ENCODE measurements at regions not wholly inside any gene's neighbourhood (a gene's known extent, or its start where the extent isn't known, plus 50 kb on each side); places are given as distances from the start of the nearest gene placed in this dataset.
A peak's percentile ranks its signal among the peaks of the same experiment; 100 is the strongest.

DNA sequence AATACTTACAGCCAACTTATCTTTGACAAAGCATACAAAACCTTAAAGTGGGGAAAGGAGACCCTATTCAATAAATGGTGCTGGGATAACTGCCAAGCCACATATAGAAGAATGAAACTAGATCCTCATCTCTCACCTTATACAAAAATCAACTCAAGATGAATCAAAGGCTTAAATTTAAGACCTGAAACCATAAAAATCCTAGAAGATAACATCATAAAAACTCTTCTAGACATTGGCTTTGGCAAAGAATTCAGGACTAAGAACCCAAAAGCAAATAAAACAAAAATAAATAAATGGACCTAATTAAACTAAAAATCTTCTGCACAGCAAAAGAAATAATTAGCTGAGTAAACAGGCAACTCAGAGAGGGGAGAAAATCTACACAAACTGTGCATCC, 335.6 kb upstream of the PBX1 start:
- no peak for DNase-seq (ENCODE audit: low read depth in 4 of 4, low spot score in 3 of 4)

DNA sequence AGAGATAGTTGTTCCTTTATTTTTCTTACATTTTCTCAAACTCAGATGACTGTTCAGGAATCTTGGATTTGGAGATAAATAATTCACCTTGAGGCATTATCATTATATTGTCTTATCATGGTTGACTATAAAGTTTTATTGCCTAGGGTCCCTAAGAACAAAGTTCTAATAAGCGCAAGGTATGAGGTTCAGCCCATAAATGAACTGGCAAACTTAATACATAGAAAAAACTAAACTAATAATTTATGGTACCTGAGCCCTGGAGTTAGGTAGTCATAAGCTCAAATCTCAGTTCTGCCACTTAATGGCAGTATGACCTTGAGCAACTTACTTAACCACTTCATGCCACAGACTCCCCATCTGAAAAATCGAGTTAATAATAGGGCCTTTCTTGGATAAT, 334.0 kb upstream of the PBX1 start:
- DNase-seq (ENCODE audit: low read depth in 4 of 4, low spot score in 3 of 4) = no peak

DNA sequence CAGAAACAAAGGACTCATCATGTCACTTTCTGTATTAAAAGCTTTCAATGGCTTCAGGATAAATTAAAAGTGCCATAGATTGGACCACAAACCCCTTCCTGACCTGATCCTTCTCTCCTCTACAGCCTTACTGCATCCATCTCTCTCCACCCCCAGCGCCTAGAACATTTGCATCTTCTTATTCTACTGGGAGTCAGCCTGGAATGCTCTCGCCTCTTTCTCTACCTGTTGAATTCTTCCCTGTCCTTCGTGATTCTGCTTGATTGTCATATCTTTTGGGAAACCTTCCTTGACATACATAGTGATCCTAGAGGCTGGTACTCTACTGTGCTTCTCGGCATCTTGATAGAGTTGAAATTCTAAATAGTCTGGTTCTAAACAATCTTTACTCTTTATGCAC, 332.0 kb upstream of the PBX1 start:
- no peak for DNase-seq (ENCODE audit: low read depth in 4 of 4, low spot score in 3 of 4)

DNA sequence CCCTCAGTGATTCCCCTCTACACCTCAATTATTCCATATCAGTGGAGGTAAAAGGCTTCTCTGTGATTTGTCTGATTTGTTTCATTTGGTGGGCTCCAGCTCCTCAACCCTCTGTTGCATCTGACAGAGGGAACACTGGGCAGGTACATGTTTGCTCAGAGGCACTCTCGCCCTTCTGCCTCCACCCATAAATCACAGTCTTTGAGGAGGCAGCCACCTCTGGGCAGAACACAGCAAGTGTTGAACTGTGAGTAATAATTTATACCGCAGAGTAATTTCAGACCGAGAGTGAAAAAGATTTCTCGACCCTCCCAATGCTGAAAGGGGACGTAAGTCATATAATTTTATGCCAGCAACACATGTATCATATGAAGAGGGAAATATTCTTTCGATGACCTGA, 330.1 kb upstream of the PBX1 start:
- DNase-seq (ENCODE audit: low read depth in 4 of 4, low spot score in 3 of 4) = no peak

DNA sequence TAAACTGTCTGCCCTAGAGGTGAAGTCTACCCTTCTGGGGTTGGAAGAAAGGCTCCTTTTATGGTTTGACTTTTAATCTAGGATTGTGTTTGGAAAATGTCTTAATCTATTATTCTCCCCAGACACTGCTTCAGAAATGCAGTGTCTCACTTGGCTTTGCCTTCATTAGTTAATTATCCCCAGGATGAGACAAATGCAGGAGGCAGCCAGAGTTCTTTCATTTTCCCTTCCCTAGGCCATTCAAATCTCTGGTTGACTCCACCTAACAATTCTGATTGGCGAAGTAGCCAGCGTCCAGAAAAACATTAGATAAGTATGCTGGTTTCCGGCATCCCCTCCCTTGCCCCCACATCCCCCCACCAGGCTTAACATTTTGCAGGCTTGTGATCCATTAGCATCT, 325.8 kb upstream of the PBX1 start:
- DNase-seq (ENCODE audit: low read depth in 4 of 4, low spot score in 3 of 4) = no peak

DNA sequence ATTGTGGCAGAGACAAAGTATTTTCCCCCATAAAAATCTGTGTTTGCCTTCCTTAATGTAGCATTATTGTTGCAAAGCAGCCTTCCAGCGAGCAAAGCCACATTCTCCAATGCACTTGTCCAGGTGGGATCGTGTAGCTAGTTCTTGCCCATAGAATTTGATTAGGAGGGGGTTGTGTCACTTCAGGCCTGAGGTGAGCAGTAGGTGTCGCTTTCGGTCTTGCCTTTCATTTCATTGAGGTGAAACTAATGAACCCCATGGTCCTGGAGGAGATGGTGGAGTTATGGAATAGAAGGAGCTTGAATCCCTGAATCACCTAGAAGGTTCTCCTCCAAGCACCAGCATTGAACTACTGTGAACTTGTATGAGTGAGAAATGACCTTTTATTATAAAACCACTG, 318.9 kb upstream of the PBX1 start:
- no peak for DNase-seq (ENCODE audit: low read depth in 4 of 4, low spot score in 3 of 4)

DNA sequence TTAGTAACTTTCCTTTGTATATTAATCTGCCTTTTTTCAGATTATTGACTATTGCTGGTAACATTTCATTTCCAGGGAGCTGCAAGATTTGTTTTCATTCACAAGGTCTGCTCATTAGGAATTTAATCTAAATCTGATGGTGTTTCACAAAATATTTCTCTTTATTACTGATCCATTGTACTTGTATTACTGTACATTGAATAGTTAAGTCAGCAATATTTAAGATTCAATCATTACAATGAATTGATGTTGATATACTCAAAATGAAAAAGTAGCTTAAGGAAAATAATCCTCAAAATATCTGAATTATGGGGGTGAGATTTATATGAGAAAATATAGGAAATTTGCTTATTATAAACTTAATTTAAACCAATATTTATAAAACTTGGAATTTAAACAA, 308.6 kb upstream of the PBX1 start:
- no peak for DNase-seq (ENCODE audit: low read depth in 4 of 4, low spot score in 3 of 4)

DNA sequence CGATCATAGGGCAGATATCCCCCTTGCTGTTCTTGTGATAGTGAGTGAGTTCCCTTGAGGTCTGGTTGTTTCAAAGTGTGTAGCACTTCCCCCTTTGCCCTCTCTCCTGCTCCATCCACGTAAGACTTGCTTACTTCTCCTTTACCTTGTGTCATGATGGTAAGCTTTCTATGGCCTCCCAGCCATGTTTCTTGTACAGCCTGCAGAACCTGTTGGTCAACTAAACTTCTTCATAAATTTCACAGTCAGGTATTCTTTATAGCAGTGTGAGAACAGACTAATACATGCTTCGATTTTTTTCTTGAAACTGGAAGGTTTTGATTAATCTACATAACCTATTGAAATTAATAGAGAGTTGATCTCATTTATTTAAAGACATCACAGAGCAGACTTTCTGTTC, 302.5 kb upstream of the PBX1 start:
- DNase-seq (ENCODE audit: low read depth in 4 of 4, low spot score in 3 of 4) = no peak

DNA sequence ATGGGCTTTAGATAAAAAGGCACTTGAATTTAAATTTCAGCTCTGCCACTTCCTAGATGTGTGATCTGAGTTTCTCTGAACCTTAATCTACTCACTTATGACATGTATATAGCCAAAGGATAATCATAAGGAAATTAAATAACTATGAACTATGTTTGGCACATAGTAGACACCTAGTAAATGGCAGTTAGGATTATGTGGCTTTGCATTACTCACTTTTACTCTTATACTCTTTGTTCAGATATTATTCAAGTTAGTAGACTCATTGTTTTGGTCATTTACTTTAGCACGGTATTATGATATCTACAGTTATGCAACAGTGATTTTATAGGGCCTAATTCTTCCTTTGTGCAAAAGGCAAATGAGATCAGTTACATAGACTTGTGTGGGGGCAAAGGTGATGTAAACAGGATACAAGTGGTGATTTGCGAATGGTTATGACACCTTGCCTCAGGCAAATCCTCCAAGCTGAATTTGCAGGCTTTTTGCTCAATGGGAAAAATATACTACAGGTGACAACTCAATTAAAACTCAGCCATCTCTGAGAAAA, 297.2 kb upstream of the PBX1 start:
- no peak for DNase-seq (ENCODE audit: low read depth in 4 of 4, low spot score in 3 of 4)

DNA sequence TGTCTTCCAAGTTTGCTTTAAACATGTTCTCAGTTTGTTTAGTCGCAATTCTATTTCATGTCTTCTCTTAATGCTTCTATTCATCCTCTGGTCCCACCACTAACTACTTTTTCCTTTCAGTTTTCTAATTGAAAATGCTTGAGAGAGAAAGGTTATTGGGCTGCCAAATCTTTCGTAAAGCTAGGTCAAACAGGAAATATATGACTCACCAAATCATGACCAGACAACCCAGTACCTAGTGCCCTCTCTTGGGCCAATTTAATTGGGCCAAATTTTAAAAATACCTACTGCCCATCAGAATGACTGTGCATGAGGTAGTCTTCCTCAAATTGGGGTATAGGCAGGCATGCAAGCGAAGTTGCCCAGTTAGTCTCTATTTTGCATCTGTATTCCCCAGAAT, 295.4 kb upstream of the PBX1 start:
- DNase-seq (ENCODE audit: low read depth in 4 of 4, low spot score in 3 of 4) = no peak

DNA sequence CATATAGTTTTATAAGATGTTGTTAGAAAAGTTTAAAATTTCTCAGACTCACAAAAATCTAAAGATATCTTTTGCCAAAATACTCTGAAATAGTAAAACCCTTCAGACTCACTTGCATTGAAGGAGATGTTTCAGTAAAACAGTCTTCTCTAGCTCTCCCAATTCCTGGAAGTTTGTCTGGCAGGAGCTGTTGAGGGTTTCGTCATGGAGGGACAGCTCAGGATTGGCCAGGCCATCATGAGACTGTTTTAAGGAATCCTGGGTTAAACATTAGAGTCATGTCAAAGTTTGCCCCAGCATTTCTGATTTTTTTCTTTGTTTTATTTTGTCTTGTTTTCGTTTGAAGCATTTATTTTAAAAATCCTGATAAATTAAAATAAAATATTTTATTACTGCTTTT, 293.8 kb upstream of the PBX1 start:
- DNase-seq (ENCODE audit: low read depth in 4 of 4, low spot score in 3 of 4) = no peak

DNA sequence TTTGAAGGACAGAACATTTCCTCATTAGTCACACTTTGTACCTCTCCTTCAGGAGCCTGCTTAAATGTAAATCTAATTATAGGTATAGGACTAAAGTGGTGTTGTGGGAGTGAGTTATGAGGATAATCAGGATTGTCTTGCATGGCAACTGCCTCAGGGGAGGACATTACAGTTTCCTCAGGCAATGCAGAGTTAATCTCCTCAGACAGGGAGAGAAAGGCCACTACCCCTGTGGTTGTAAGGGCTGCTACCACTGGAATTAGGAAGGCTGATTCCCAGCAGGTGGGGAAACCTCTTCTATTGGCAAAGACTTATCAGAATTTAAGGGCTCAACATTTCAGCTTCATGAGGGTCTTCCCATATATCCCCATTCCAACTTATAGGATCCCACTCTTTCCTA, 286.8 kb upstream of the PBX1 start:
- no peak for DNase-seq (ENCODE audit: low read depth in 4 of 4, low spot score in 3 of 4)

DNA sequence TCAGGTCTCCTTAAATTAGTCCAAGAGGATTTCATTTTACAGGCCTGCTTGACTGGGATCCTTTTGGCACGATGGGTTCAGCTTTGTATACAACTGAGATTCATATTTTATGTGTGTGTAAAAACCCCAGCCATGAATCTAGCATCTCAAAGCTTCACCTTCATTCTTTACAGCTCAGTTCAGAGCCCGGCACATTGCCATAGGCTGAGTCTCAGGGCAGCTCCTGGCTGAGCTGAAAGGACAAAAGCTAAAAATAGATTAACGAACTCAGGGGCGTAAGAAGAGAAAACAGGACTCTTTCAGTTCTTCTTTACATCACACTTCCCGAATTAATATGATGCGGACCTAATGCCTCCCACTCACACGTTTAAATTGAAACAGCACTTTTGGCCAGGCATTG, 262.8 kb upstream of the PBX1 start:
- DNase-seq (ENCODE audit: low read depth in 4 of 4, low spot score in 3 of 4) = no peak

DNA sequence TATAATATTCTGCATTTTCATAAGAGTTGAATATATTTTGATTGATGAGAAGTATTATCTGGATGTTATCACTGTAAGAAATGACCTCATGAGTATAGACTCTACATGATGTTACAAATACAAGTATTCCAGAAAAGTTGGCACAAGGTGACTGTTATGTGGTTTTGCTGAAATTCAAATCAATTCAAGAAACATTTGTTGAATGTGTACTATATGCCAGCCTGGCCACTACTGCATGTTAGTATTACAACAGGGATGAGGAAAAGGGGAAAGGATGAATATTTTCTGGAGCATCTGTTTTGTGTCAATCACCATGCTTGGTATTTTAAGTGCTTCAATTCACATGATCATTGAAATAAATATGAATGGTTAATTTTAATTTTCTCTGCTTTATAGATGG, 250.9 kb upstream of the PBX1 start:
- no peak for DNase-seq (ENCODE audit: low read depth in 4 of 4, low spot score in 3 of 4)

DNA sequence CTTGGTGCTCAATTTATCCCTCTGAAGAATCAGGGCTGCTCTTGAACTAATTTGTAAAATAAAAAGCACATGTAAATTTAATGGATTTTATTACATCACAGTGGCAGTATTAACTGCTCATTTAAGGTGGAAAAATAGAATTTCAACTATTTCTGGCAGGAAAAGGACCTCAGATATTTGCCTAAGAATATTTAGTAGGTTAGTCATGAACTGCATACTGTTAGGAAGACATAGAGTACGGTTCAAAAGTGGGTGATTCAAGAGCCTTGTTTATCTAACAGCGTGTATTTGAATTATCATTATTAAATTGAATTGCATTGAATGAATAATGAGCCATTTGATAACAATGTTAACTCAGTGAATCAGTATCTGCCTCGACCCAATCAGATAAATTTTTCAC, 248.8 kb upstream of the PBX1 start:
- no peak for DNase-seq (ENCODE audit: low read depth in 4 of 4, low spot score in 3 of 4)

DNA sequence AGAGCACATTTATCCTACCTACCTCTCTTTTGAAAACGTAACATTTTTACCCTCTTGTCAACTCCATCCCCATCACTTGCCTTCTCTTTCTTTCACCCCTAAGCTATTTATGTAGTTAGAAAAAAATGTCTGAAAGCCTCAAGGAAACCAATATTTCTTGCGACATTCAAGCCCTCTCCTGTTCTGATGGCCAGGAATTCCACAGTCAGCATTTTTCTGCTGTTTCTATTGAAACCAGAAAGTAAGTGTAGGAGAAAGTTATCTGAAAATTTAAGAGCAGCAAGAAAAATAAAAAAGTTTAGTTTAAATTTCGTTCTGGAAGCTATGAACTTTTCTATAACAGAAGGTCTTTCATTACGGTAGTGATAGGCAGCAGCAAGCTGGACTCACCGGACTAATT, 247.6 kb upstream of the PBX1 start:
- DNase-seq (ENCODE audit: low read depth in 4 of 4, low spot score in 3 of 4) = no peak

DNA sequence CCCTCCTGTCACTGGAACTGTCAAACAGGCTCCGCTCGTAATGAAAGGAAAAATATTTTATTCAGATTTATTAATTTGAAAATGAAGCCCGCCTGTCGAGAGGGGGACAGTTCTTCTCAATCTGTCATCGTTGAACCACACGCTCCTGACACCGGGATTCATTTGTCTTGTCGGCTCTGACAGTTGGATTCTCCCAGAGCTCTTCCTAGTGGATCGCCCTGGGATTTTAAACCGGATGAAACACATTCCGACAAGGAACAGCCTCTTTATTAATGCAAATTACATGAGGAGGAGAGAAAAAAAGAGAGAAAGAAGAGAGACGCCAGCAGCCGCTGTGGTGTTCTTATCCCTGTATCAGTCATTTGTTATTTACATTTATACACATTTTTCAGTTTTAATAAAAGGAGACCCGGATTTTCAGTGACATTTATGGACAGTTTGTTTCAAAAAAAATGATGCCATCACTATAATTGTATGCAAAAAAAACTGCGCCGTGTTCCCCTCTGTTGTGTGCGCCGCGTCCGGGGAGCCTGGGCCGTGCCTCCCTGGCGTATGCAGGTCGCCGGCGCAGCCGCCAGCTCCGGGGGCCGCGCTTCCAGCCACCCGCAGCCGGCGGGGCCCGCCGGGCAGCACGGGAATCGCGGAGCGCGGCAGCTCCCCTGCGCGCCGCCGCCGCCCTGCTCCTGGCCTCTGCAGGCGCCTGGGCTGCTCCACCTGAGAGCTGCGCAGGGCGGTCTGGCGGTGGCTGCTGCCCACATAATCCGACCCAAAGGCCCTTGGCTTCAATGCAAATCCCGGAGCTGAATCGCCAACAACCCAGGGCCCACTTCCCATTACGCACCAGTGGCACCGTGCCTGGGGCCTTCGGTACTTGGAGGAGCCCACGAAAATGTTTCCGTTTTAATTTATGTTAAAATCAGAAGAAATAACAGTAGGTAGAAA, 237.9 kb upstream of the PBX1 start:
- peak in 3 of 4 donors; percentile 5 to 40 (median 18) for DNase-seq (ENCODE audit: low read depth in 4 of 4, low spot score in 3 of 4)

DNA sequence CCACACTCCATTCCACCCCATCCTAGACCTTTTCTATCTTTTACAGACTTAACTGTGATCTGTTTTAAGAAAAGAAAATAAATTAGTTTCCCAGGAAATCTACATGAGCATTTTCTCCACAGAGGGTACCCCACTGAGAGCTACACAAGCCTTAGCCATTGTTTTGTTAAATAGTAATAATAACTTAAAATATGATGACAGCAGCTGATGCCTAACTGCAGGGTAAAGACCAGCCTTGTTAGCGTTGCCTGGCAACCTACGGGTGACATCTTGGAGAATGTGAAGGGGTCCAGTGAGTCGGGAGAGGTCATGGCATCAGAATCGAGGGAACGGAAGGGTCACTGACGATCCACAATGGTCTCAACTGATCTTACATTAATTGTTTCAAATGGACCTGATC, 233.2 kb upstream of the PBX1 start:
- no peak for DNase-seq (ENCODE audit: low read depth in 4 of 4, low spot score in 3 of 4)

DNA sequence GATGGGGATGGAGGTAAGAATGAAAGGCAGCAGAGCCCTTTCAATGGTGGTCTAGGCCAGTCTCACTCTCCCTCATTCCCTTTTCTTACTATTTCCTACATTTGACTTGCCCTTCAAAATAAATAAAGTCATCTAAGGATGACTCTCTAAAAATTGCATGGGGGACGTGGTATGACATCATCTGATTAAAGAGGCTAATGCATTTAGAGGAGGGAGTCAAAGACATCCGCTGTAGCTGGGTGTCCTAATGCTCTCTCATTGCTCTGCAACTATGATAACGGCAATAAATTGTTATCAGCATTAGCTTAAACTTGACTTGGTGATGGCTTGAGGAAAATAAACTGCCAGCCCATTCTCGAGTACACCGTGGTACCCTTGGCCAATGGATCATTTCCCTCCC, 225.6 kb upstream of the PBX1 start:
- no peak for DNase-seq (ENCODE audit: low read depth in 4 of 4, low spot score in 3 of 4)

DNA sequence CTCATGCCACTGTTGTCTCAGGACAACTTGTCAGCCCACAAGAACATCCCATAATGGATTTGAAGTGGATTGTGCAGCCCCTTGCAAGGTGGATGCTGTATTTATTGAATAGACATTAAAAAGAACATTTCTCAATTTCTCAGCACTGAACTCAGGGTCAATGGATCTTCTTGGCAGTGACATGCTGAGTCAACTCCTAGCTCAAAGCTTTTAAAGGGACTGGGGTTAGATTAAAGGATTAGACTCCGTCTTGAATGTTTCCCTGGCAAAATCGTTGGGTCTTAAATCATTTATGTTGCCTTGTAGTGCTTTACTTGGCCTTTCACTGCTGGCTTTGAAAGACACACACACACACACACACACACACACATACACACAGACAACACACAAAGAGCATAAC, 221.6 kb upstream of the PBX1 start:
- DNase-seq (ENCODE audit: low read depth in 4 of 4, low spot score in 3 of 4) = no peak

DNA sequence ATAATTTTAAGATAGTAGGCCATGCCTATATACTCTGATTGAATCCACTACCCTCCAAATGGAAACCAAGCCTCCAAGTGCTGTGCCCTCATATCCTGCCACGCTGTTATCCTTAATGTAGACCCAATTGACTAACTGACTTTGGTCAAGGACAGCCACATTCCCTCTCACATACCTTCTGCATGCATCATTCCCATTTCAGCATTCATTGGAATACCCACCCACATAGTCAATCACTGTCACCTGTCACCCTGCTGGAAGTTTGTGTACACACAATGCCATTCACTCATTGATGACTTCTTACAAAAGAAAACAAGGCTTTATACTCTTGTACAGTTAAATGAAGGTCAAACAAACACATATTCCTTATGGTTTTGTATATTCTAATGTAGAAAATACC, 221.1 kb upstream of the PBX1 start:
- DNase-seq (ENCODE audit: low read depth in 4 of 4, low spot score in 3 of 4) = no peak

DNA sequence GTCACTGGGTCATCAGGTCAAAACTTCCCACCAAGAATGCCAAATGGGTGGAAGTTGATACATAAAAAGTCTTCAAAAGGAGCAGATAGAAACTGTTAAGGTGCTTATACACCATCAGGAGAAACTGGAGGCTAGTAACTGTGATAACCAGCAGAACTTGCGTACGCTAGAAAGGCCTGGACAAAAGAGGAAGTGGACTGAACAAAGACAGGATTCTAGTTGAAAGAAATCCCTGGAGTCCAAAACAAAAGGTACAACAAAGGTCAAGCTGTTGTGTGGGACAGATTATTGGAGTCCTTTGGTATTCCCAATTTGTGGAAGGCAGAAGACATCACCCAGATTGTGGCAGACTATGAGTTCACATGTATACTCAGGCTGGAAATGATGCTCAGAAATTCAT, 215.8 kb upstream of the PBX1 start:
- no peak for DNase-seq (ENCODE audit: low read depth in 4 of 4, low spot score in 3 of 4)

DNA sequence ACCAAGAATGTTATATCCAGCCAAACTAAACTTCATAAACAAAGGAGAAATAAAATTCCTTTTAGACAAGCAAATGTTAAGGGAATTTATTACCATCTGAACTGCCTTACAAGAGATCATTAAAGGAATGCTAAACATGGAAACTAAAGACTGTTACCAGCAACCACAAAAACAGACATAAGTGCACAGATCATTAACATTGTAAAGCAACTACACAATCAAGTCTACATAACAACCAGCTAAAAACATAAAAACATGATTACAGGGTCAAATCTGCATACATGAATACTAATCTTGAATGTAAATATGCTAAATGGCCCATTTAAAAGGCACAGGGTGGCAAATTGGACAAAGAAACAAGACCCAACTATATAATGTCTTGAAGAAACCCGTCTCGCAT, 211.0 kb upstream of the PBX1 start:
- no peak for DNase-seq (ENCODE audit: low read depth in 4 of 4, low spot score in 3 of 4)
